Esophagus squamous epithelium (tissue), 5 donors: ENCODE measurements at regions not wholly inside any gene's neighbourhood (a gene's known extent, or its start where the extent isn't known, plus 50 kb on each side); places are given as distances from the start of the nearest gene placed in this dataset.

Experiments
- DNase-seq: peaks from one replicate; lab custom pipeline; 2025; lab: John Stamatoyannopoulos, UW
- H3K27ac ChIP-seq, 4 donors: fragments of 200-600 bp; sonication (generic); one replicate each; pipeline ENCODE4 v1.5.1; 2016 to 2019; ENCODE audit warnings: mild to moderate bottlenecking in 1 of 4
- H3K27me3 ChIP-seq, 4 donors: fragments of 200-600 bp; sonication (generic); 1 replicate in 3 of 4; 2 replicates in 1 of 4; pipeline versions ENCODE4 v1.5.1 to v1.6.0; 2017 to 2021; ENCODE audit warnings: antibody characterized with exemption in 1 of 4
- H3K36me3 ChIP-seq, 3 donors: fragments of 200-600 bp; sonication (generic); one replicate each; pipeline ENCODE4 v1.5.1; 2016 to 2019
- H3K4me1 ChIP-seq, 3 donors: fragments of 200-600 bp; sonication (generic); one replicate each; pipeline ENCODE4 v1.5.1; 2017 to 2019
- H3K4me3 ChIP-seq, 4 donors: fragments of 200-600 bp; sonication (generic); 1 replicate in 3 of 4; 2 replicates in 1 of 4; pipeline ENCODE4 v1.5.1; 2016 to 2019; ENCODE audit warnings: mild to moderate bottlenecking in 2 of 4, moderate library complexity in 1 of 4
- H3K9me3 ChIP-seq, 3 donors: fragments of 200-600 bp; sonication (generic); one replicate each; pipeline ENCODE4 v1.5.1; 2016 to 2019
- CTCF ChIP-seq, 6 experiments: fragments of 450-650 bp in 4 of 6; fragments of 200-600 bp in 2 of 6; sonication (generic) in 2 of 6; IDR thresholded peaks; one replicate each; pipeline ENCODE4 v1.5.1; 2016 to 2019; ENCODE audit warnings: antibody characterized with exemption in 6 of 6, mild to moderate bottlenecking in 4 of 6, moderate library complexity in 4 of 6
- POLR2A ChIP-seq, 4 donors: fragments of 450-650 bp; IDR thresholded peaks; one replicate each; pipeline ENCODE4 v1.6.1; 2017; ENCODE audit warnings: antibody characterized with exemption in 4 of 4, mild to moderate bottlenecking in 4 of 4, moderate library complexity in 3 of 4
- WGBS, 2 donors: methylation state at CpG; one replicate each; pipeline ENCODE4 v1.1.5; 2018; 5-methylcytosine and 5-hydroxymethylcytosine counted together
- intact Hi-C: fragments of 100-400 bp; cut with DNase I; formaldehyde crosslinking; loops from one replicate; pipeline ENCODE4 v1.15.0; 2022
- donor health status: DM: yes; HTN: yes; CAD: no.

- TF ChIP-seq CTCF (IDR thresholded peaks at IDR 0.05) (no peak), POLR2A (IDR thresholded peaks at IDR 0.05) (no peak)
- no peaks in the 10 kb centered on the region for H3K36me3 ChIP-seq
- 78 to 88% methylated on average over 2 of the region's 2 CpGs for WGBS, 2 donors
- no peaks in the 10 kb centered on the region for H3K9me3 ChIP-seq
- H3K27ac ChIP-seq = no peak overlapping the region
- no peaks in the 10 kb centered on the region for H3K4me1 ChIP-seq
- no peaks in the 10 kb centered on the region for H3K27me3 ChIP-seq
- intact Hi-C loops = no loop called here
- no peak overlapping the region for H3K4me3 ChIP-seq
- no peak for DNase-seq
These were observed 160.6 kb downstream of the CAPZA3 start for GRCh38 chr12:18898470-18898869.

GRCh38 chr12:18899162-18899561 is 161.2 kb downstream of the CAPZA3 start:
- no peaks in the 10 kb centered on the region for H3K27me3 ChIP-seq
- TF ChIP-seq POLR2A (IDR thresholded peaks at IDR 0.05) (no peak), CTCF (IDR thresholded peaks at IDR 0.05) (no peak)
- 88 to 94% methylated on average over 3 of the region's 3 CpGs for WGBS, 2 donors
- intact Hi-C loops = no loop called here
- no peak overlapping the region for H3K27ac ChIP-seq
- no peak for DNase-seq
- no peaks in the 10 kb centered on the region for H3K4me1 ChIP-seq
- no peaks in the 10 kb centered on the region for H3K36me3 ChIP-seq
- H3K9me3 ChIP-seq = no peaks in the 10 kb centered on the region
- H3K4me3 ChIP-seq = no peak overlapping the region

GRCh38 chr12:18899678-18900317 is 161.9 kb downstream of the CAPZA3 start:
- H3K27me3 ChIP-seq = no peaks in the 10 kb centered on the region
- no peaks in the 10 kb centered on the region for H3K36me3 ChIP-seq
- H3K4me3 ChIP-seq = no peak overlapping the region
- no peaks in the 10 kb centered on the region for H3K9me3 ChIP-seq
- H3K4me1 ChIP-seq = no peaks in the 10 kb centered on the region
- TF ChIP-seq POLR2A (IDR thresholded peaks at IDR 0.05) (no peak), CTCF (IDR thresholded peaks at IDR 0.05) (no peak)
- H3K27ac ChIP-seq = no peak overlapping the region
- 79 to 88% methylated on average over 8 of the region's 8 CpGs for WGBS, 2 donors
- no peak for DNase-seq
- intact Hi-C loops = no loop called here

- H3K4me1 ChIP-seq = no peaks in the 10 kb centered on the region
- no peaks in the 10 kb centered on the region for H3K36me3 ChIP-seq
- H3K27me3 ChIP-seq = no peaks in the 10 kb centered on the region
- intact Hi-C loops = no loop called here
- TF ChIP-seq CTCF (IDR thresholded peaks at IDR 0.05) (no peak), POLR2A (IDR thresholded peaks at IDR 0.05) (no peak)
- H3K9me3 ChIP-seq = no peaks in the 10 kb centered on the region
- no peak overlapping the region for H3K4me3 ChIP-seq
- DNase-seq = no peak
- H3K27ac ChIP-seq = no peak overlapping the region
- WGBS, 2 donors = 41 to 56% methylated on average over 2 of the region's 2 CpGs
These were observed 167.2 kb downstream of the CAPZA3 start for GRCh38 chr12:18905134-18905533.

- Histone ChIP-seq H3K27ac (peak overlapping the region in 2 of 4 donors; percentile 16 to 50), H3K4me3 (no peak overlapping the region), H3K36me3 (no peaks in the 10 kb centered on the region), H3K9me3 (no peaks in the 10 kb centered on the region), H3K4me1 (no peaks in the 10 kb centered on the region), H3K27me3 (no peaks in the 10 kb centered on the region)
- intact Hi-C loops = no loop called here
- DNase-seq = no peak
- WGBS, 2 donors = 78 to 82% methylated on average over 1 of the region's 1 CpG
- no peak for TF ChIP-seq CTCF (IDR thresholded peaks at IDR 0.05)
- no peak for TF ChIP-seq POLR2A (IDR thresholded peaks at IDR 0.05)
These were observed 168.5 kb downstream of the CAPZA3 start for GRCh38 chr12:18906395-18906794.
